ENCODE measurements at regions not wholly inside any gene's neighbourhood (a gene's known extent, or its start where the extent isn't known, plus 50 kb on each side); places are given as distances from the start of the nearest gene placed in this dataset.
A peak's percentile ranks its signal among the peaks of the same experiment; 100 is the strongest.

DNA sequence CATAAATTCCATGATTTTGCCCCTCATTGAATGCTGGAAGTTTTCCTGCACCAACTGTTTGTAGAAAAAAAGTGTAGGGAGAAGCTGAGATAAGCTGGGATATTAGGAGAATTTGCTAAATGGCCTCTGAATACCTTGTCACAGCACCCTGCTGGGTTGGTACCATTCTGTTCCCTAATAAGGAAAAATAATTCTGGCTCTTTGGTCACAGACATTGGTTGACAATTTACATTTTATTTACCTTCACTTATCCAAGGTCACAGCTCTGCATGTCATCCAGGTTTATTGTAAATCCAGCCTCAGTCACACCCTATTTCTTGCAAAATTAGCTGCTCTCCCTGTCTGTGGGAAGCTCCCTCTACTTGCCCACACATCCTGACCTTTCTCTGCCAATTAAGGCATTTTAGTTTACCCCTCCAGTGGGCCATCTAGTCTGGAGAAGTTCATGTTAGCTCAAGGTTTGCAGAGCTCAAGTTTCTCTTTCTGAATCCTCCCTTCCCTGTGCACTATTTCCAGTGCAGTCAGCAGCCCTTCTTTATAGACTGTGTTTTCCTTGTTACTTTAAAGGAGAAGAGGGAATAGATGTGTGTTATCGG lies 115.4 kb upstream of the NTRK2 start:
- Histone ChIP-seq H3K4me1 (ENCODE audit: insufficient read depth, low read length) (peaks cover 17% of the 10 kb centered on the region; the same call in 1 of the 2 replicates), H3K36me3 (ENCODE audit: insufficient read depth, low read depth, low read length) (no peaks in the 10 kb centered on the region), H3K9ac (ENCODE audit: low read depth, low read length) (peak overlapping the region; percentile 7; the same call in 1 of the 2 replicates), H3K9me3 (ENCODE audit: insufficient read depth, low read depth, low read length) (no peaks in the 10 kb centered on the region), H3K27ac (ENCODE audit: low read length) (no peak overlapping the region), H3K4me3 (ENCODE audit: low read length) (no peak overlapping the region), H3K27me3 (ENCODE audit: insufficient read depth, low read length) (no peaks in the 10 kb centered on the region)

DNA sequence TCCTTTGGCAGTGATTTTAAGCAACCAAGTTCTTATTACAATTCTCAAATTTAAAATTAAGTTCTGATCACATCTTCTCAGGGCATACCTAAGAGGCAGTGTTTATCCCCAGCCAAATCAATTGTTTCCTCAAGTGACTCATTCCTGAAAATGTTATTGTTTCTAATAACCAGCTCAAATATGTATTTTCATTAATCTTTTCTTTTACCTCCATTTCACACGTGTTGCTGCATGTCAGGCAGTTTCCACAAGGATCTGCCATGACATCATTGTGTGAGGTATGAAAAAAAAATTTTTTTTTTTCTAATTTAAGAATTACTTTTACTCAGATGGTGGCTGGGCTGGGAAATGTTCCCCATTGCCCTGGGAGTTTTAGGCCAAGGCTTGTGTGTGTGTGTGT lies 113.0 kb upstream of the NTRK2 start:
- Histone ChIP-seq H3K4me3 (ENCODE audit: low read length) (no peak overlapping the region), H3K36me3 (ENCODE audit: insufficient read depth, low read depth, low read length) (no peaks in the 10 kb centered on the region), H3K27me3 (ENCODE audit: insufficient read depth, low read length) (no peaks in the 10 kb centered on the region), H3K9me3 (ENCODE audit: insufficient read depth, low read depth, low read length) (no peaks in the 10 kb centered on the region), H3K4me1 (ENCODE audit: insufficient read depth, low read length) (peaks cover 17% of the 10 kb centered on the region; the same call in 1 of the 2 replicates), H3K9ac (ENCODE audit: low read depth, low read length) (no peak overlapping the region), H3K27ac (ENCODE audit: low read length) (no peak overlapping the region)

DNA sequence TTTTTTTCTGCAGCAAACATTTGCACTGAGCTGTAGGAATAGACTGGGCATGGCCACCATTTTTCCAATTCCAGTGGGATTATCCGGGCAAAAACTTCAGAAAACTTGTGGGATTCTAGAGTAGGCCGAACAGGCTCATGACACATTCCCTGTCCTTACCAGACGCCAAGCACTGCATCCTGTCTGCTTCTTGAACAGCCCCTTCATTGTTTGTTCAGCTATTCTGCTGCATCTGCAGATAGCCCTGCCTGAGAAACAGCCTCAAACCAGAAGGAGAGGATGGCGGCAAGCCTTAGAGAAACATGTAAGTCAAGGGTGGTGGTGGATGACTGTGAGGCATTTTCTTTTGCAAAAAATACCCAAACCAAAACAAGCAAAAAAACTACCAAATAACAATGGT lies 111.8 kb upstream of the NTRK2 start:
- Histone ChIP-seq H3K27me3 (ENCODE audit: insufficient read depth, low read length) (no peaks in the 10 kb centered on the region), H3K4me1 (ENCODE audit: insufficient read depth, low read length) (peaks cover 8% of the 10 kb centered on the region; the same call in 1 of the 2 replicates), H3K36me3 (ENCODE audit: insufficient read depth, low read depth, low read length) (no peaks in the 10 kb centered on the region), H3K27ac (ENCODE audit: low read length) (no peak overlapping the region), H3K4me3 (ENCODE audit: low read length) (no peak overlapping the region), H3K9ac (ENCODE audit: low read depth, low read length) (no peak overlapping the region), H3K9me3 (ENCODE audit: insufficient read depth, low read depth, low read length) (no peaks in the 10 kb centered on the region)

DNA sequence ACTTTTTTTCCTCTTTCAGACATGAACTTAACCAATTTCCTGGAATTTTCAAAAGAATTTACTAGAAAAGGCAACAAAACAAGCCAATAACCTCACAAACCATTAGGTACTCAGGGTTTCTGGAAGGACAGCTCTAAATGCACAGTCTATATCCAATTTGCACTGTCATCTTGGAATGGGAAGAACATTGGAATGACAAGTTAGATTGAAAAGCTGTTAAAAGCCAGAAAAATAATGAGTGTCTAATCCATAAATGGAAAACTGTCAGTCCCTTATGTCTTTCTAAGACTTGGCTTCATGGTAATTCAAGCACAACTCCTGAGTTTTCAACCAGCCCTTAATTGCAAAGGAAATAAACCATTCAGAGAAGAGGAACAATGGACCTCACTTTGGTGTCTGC lies 105.8 kb upstream of the NTRK2 start:
- peaks cover 7% of the 10 kb centered on the region; the same call in 1 of the 2 replicates for H3K27me3 ChIP-seq (ENCODE audit: insufficient read depth, low read length)
- H3K9me3 ChIP-seq (ENCODE audit: insufficient read depth, low read depth, low read length), result no peaks in the 10 kb centered on the region
- no peaks in the 10 kb centered on the region for H3K36me3 ChIP-seq (ENCODE audit: insufficient read depth, low read depth, low read length)
- no peaks in the 10 kb centered on the region; the same call in 1 of the 2 replicates for H3K4me1 ChIP-seq (ENCODE audit: insufficient read depth, low read length)
- no peak overlapping the region for H3K27ac ChIP-seq (ENCODE audit: low read length)
- no peak overlapping the region for H3K9ac ChIP-seq (ENCODE audit: low read depth, low read length)
- H3K4me3 ChIP-seq (ENCODE audit: low read length), result no peak overlapping the region

DNA sequence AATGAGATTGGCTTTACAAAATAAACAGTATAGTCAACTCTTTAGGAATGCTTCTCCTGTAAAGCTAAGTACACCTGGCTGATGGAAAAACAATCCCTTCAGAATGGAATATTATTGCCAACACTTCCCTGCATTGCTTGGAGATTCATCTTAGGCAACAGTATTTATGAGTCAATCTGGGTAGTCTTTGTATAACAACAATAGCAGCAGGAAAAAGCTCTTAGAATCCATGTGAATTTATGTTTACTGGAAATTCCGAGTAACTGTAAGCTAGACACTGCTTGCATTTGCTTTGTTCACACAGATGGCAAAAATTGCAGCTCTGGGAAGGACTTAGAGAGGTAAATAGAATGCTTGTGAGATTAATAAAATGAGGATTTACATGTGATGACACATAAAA lies 101.7 kb upstream of the NTRK2 start:
- Histone ChIP-seq H3K9me3 (ENCODE audit: insufficient read depth, low read depth, low read length) (no peaks in the 10 kb centered on the region), H3K36me3 (ENCODE audit: insufficient read depth, low read depth, low read length) (no peaks in the 10 kb centered on the region), H3K4me3 (ENCODE audit: low read length) (no peak overlapping the region), H3K9ac (ENCODE audit: low read depth, low read length) (no peak overlapping the region), H3K4me1 (ENCODE audit: insufficient read depth, low read length) (peaks cover 2% of the 10 kb centered on the region; the same call in 1 of the 2 replicates), H3K27ac (ENCODE audit: low read length) (no peak overlapping the region), H3K27me3 (ENCODE audit: insufficient read depth, low read length) (peaks cover 33% of the 10 kb centered on the region; the same call in 1 of the 2 replicates)

- Histone ChIP-seq H3K4me3 (ENCODE audit: low read length) (no peak overlapping the region), H3K4me1 (ENCODE audit: insufficient read depth, low read length) (peaks cover 15% of the 10 kb centered on the region; the same call in 1 of the 2 replicates), H3K36me3 (ENCODE audit: insufficient read depth, low read depth, low read length) (no peaks in the 10 kb centered on the region), H3K9ac (ENCODE audit: low read depth, low read length) (no peak overlapping the region), H3K9me3 (ENCODE audit: insufficient read depth, low read depth, low read length) (no peaks in the 10 kb centered on the region), H3K27me3 (ENCODE audit: insufficient read depth, low read length) (peaks cover 38% of the 10 kb centered on the region; the same call in 1 of the 2 replicates), H3K27ac (ENCODE audit: low read length) (no peak overlapping the region)
Measured at GRCh38 chr9:84570482-84571154, 98.9 kb upstream of the NTRK2 start.

GRCh38 chr9:84573083-84573482 lies 96.4 kb upstream of the NTRK2 start:
- Histone ChIP-seq H3K27me3 (ENCODE audit: insufficient read depth, low read length) (peaks cover 37% of the 10 kb centered on the region; the same call in 1 of the 2 replicates), H3K4me1 (ENCODE audit: insufficient read depth, low read length) (peaks cover 15% of the 10 kb centered on the region; the same call in 1 of the 2 replicates), H3K4me3 (ENCODE audit: low read length) (no peak overlapping the region), H3K9ac (ENCODE audit: low read depth, low read length) (no peak overlapping the region), H3K36me3 (ENCODE audit: insufficient read depth, low read depth, low read length) (no peaks in the 10 kb centered on the region), H3K9me3 (ENCODE audit: insufficient read depth, low read depth, low read length) (no peaks in the 10 kb centered on the region), H3K27ac (ENCODE audit: low read length) (no peak overlapping the region)

GRCh38 chr9:84575705-84576104 lies 93.8 kb upstream of the NTRK2 start:
- Histone ChIP-seq H3K4me3 (ENCODE audit: low read length) (no peak overlapping the region), H3K9ac (ENCODE audit: low read depth, low read length) (no peak overlapping the region), H3K36me3 (ENCODE audit: insufficient read depth, low read depth, low read length) (no peaks in the 10 kb centered on the region), H3K27ac (ENCODE audit: low read length) (no peak overlapping the region), H3K4me1 (ENCODE audit: insufficient read depth, low read length) (peaks cover 15% of the 10 kb centered on the region; the same call in 1 of the 2 replicates), H3K9me3 (ENCODE audit: insufficient read depth, low read depth, low read length) (no peaks in the 10 kb centered on the region), H3K27me3 (ENCODE audit: insufficient read depth, low read length) (peaks cover 19% of the 10 kb centered on the region; the same call in 1 of the 2 replicates)

DNA sequence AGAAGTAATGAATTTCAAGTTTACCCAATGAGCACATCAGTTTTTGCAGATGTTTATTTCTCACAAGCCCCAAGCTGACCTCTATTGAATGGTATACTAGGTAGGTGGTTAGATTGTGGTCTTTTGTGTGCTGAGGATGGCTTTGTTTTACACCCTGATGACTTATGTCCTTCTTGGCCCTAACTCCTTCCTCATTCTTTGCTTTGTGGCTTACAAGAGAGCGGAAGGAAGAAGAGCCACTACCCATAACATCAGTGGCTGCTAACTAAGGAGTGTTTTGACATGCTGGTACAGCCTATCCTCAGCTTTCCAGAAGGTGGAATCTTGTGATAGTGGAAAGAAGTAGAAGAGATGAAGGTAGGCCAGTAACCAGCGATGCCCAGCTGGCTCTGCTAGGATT lies 85.7 kb upstream of the NTRK2 start:
- H3K4me3 ChIP-seq (ENCODE audit: low read length), result no peak overlapping the region
- H3K4me1 ChIP-seq (ENCODE audit: insufficient read depth, low read length), result 0 out of 2 replicates have a peak, but pooled peaks cover 3% of the 10 kb centered on the region
- H3K27me3 ChIP-seq (ENCODE audit: insufficient read depth, low read length), result no peaks in the 10 kb centered on the region
- H3K36me3 ChIP-seq (ENCODE audit: insufficient read depth, low read depth, low read length), result no peaks in the 10 kb centered on the region
- H3K27ac ChIP-seq (ENCODE audit: low read length), result no peak overlapping the region
- H3K9ac ChIP-seq (ENCODE audit: low read depth, low read length), result no peak overlapping the region
- H3K9me3 ChIP-seq (ENCODE audit: insufficient read depth, low read depth, low read length), result no peaks in the 10 kb centered on the region

GRCh38 chr9:84586662-84587061 lies 82.9 kb upstream of the NTRK2 start:
- no peak overlapping the region for H3K27ac ChIP-seq (ENCODE audit: low read length)
- H3K36me3 ChIP-seq (ENCODE audit: insufficient read depth, low read depth, low read length), result no peaks in the 10 kb centered on the region
- H3K9ac ChIP-seq (ENCODE audit: low read depth, low read length), result no peak overlapping the region
- H3K27me3 ChIP-seq (ENCODE audit: insufficient read depth, low read length), result no peaks in the 10 kb centered on the region
- no peaks in the 10 kb centered on the region for H3K9me3 ChIP-seq (ENCODE audit: insufficient read depth, low read depth, low read length)
- 0 out of 2 replicates have a peak, but pooled peaks cover under 1% of the 10 kb centered on the region for H3K4me1 ChIP-seq (ENCODE audit: insufficient read depth, low read length)
- no peak overlapping the region for H3K4me3 ChIP-seq (ENCODE audit: low read length)

DNA sequence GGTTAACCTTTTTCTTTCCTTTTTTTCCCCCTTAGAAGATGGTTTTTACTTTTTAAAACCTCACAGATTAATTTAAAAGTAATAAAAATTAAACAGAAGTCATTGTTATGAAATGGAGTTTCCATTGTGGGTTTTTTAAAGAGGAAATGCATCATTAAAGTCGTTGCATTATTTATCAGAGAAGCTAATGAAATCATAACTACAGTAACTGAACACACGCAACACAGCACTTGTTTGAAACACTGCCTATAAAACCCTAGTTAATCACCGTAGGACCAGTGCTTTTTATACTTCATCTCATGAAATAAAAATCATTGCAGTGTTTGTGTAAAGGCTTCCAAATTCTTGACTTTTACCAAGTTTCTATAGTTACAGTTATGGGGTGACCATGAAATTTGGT lies 82.4 kb upstream of the NTRK2 start:
- no peaks in the 10 kb centered on the region for H3K9me3 ChIP-seq (ENCODE audit: insufficient read depth, low read depth, low read length)
- H3K27ac ChIP-seq (ENCODE audit: low read length), result no peak overlapping the region
- no peak overlapping the region for H3K4me3 ChIP-seq (ENCODE audit: low read length)
- no peaks in the 10 kb centered on the region for H3K4me1 ChIP-seq (ENCODE audit: insufficient read depth, low read length)
- H3K27me3 ChIP-seq (ENCODE audit: insufficient read depth, low read length), result no peaks in the 10 kb centered on the region
- H3K9ac ChIP-seq (ENCODE audit: low read depth, low read length), result no peak overlapping the region
- H3K36me3 ChIP-seq (ENCODE audit: insufficient read depth, low read depth, low read length), result no peaks in the 10 kb centered on the region

DNA sequence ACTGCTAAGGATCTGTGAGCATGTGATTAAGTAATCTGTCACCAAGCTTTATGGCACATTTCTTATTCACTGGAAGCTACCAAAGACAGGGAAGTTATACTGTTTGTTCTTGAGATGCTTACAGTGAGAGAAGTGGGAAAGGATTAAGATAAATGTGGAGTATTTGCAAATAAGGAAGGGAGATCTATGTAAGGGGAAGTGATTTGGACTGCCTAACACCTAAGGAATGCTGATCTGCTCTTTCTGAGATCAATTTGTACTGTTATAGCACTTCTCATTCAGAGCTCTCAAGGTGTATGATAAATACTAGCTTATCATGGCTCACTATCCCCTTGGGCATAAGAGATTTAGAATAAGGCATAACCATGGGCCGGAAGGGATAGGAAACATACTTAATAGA lies 80.0 kb upstream of the NTRK2 start:
- H3K36me3 ChIP-seq (ENCODE audit: insufficient read depth, low read depth, low read length), result no peaks in the 10 kb centered on the region
- H3K27me3 ChIP-seq (ENCODE audit: insufficient read depth, low read length), result no peaks in the 10 kb centered on the region
- no peaks in the 10 kb centered on the region for H3K4me1 ChIP-seq (ENCODE audit: insufficient read depth, low read length)
- H3K4me3 ChIP-seq (ENCODE audit: low read length), result no peak overlapping the region
- H3K27ac ChIP-seq (ENCODE audit: low read length), result no peak overlapping the region
- H3K9ac ChIP-seq (ENCODE audit: low read depth, low read length), result no peak overlapping the region
- H3K9me3 ChIP-seq (ENCODE audit: insufficient read depth, low read depth, low read length), result no peaks in the 10 kb centered on the region

Measured in iPS-20b (cell line).